HG02798 (cell line): ENCODE measurements at regions not wholly inside any gene's neighbourhood (a gene's known extent, or its start where the extent isn't known, plus 50 kb on each side); places are given as distances from the start of the nearest gene placed in this dataset.

Experiments
- ATAC-seq: cut with Tn5 transposase; IDR thresholded peaks from one replicate; pipeline ENCODE4 v1.9.1; 2021; ENCODE audit warnings: mild to moderate bottlenecking; ENCODE audit not compliant: unreplicated experiment, poor library complexity

DNA sequence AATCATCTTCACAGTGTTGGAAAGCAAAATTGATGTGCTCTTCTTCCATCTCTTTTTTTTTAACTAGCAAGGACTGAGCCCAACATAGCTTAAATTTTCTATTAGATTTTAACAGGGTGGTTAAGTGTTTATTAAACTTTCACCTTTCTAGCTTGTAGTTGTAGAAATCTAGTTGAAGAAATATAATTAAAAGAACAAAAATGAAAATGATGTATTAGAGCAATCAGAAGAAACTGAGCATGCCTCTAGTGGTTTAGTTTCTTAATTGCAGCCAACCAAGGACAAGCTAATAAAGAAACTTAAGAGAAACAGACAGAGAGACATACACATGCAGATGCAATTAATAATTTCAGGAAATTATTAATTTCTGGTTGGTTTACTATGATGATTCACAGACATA lies 673.0 kb upstream of the LMO3 start:
- no peak for ATAC-seq

- no peak for ATAC-seq
Observed at GRCh38 chr12:17276196-17276595, 670.2 kb upstream of the LMO3 start.

GRCh38 chr12:17266856-17267255 lies 660.9 kb upstream of the LMO3 start:
- no peak for ATAC-seq

GRCh38 chr12:17264603-17265002 lies 658.6 kb upstream of the LMO3 start:
- no peak for ATAC-seq

DNA sequence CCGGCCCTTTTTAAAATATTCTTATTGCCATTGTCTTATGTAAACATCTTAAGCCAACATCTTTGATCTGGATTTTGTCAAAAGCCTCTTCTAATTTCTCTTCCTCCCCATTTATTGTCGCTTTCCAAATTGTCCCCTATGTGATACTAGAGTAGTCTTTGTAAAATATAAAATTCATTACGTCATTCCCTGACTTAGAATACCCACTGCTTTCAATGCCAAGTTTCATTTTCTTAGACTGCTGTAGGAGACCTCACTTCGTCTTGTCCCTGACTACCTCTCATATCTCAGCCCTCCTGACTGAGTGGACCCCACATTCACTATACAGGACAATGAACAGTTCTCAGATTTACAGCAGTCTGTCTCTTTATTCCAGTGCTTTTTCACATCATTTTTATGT lies 633.9 kb upstream of the LMO3 start:
- ATAC-seq = no peak

DNA sequence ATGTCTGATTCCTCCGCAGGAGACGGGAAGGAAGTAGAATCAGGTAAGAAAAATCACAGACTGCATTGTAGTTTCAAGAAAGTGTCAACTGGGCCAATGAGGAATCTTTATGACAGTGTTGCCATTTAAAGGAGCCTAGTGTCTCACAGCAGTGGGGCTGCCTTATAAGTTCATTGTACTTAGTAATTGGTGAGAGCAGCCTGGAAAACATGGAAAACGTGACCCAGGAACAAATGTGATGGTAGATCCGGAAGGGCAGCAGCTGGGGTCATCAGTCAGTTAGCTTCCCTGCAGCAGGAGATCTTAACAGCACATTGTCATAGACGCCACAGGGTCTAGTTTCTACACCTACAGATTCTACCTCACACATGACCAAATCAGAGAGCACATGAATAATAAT lies 630.0 kb upstream of the LMO3 start:
- ATAC-seq = no peak

- ATAC-seq = no peak
Observed at GRCh38 chr12:17215759-17216570, 610.0 kb upstream of the LMO3 start.

DNA sequence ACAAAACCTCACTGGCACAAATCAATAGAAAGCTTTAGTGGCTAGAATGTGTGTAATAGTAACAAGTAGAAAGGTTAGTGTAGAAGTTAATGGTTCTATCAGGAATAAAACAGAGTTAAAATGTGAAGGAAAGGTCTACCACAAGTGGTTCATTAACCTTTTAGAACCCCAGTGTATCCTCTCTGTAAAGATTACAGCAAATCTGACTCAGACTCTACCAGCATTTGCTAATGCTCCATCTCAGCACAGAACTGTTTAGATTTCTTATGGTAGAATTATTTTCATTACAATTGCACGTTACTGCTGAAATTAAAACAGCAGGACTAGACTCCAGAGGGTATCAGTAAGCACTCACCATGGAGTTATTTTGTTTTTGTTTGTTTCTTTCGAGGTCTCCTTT lies 609.0 kb upstream of the LMO3 start:
- peak; percentile 36 for ATAC-seq

DNA sequence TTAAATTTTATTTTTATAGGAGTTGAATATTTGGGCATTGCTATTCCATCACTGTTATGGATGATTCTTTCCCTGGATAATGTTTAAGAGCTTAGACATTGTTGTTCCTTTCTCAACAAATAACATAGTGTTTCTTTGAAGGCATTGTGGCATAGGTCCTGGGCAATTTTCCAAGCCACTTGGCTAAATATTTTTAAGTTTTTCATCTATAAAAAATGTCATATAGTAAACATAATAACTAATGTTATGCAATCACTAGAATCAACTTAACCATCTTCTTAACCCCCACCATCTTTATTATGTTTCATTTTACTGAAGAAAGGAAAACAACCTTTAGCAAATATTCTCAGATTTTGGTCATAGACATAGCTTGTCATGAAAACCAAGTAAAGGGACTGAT lies 600.6 kb upstream of the LMO3 start:
- ATAC-seq = no peak

DNA sequence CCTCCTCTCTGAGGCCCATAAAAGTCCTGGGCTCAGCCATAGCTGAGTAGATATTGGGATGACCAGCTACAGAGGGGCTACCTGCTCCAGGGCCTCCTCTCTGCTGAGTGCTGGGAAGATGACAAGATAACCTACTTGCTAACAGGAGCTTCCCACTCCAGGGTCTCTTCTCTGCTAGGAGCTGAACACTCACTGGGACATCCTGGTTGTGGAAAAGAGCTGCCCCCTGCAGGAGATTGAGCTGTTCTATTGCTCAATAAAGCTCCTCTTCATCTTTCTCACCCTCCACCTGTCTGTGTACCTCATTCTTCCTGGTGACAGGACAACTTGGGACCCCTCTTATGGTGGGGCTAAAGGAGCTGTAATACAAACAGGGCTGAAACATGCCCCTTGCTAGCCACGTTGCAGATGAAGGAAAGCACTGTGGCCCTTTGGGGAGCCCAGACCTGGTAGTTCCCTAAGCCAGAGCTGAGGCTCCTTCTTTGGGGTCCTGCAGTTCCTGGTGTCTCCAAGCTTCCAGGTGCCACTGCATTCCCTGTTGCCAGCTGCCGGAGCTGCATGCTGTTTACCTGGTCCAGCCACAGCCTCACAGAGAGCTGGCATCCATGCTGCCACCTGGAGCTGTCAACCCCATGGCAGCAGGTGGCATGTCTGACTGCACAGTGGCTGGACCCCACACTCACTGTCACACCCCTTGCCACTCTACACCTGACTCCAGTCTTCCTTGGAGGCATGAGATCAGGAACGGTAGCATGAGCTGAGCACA lies 598.5 kb upstream of the LMO3 start:
- ATAC-seq = no peak

DNA sequence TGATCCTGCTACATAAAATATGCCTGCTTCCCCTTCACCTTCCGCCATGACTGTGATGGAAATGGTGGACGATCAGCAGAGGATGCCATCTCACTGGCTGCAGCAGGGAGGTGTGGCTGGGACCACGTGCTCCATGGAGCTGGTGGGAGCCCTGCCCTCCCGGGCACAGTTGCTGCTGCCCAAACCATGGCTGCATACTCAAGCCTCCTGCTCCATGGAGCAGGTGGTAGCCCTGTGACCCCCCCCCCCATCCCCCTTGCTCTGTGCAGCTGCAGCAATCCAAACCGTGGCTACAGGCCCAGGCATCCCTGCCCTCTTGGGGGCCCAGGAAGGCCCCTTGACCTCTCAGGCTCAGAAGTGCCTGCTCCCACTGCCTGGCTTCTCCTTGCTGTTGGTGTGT lies 597.5 kb upstream of the LMO3 start:
- ATAC-seq = no peak

GRCh38 chr12:17197971-17198370 lies 592.0 kb upstream of the LMO3 start:
- ATAC-seq = no peak

DNA sequence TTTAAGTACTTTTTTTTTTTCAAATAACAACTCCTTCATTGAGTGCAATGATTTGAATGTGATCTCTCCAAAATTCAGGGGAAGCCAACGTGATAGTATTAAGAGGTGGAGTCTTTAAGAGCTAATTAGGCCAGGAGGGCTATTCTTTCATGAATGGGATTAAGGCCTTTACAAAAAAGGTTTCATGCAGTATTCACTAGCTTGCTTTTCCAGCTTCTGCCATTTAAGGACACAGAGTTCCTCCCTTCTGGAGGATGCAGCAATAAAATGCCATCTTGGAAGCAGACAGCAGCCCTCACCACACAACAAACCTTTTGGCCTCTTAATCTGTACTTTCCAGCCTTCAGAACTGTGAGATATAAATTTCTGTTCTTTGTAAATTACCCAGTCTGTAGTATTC lies 586.8 kb upstream of the LMO3 start:
- ATAC-seq = no peak

DNA sequence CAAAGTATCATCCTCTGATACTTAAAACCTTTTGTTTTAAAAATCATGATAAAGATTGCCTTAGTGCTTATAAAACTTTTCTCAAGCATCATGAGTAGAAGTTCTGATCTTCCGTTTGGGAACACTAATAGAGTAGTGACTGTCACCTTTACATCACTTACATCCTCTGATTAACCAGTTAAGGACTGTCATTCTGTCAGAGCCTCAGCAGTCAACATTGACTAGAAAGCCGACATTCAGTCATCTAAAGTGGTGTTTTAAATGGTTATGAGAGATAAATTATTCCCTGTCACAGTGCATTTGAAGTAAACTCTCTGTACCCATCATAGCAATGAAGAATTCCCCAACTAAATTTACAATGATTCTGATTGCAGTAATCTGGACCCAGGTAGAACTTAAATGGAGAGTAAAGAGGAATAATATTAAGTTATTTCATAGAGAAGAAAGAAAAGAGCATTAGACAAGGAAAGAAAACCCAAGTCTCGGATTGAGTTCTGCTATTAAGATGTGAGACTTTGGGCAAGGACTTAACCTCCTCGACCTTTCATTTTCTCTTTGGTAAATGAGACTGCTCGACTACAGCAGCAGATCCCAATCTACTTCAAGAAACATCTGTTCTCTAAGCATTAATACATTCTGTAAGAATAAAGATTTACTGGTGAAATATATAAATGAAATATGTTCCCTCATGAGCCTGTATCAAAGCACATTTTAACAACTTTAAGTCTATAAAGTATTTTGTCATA lies 563.9 kb upstream of the LMO3 start:
- peak; percentile 74 for ATAC-seq

GRCh38 chr12:17159506-17160300 lies 553.7 kb upstream of the LMO3 start:
- ATAC-seq = no peak

GRCh38 chr12:17158201-17158600 lies 552.2 kb upstream of the LMO3 start:
- ATAC-seq = no peak

DNA sequence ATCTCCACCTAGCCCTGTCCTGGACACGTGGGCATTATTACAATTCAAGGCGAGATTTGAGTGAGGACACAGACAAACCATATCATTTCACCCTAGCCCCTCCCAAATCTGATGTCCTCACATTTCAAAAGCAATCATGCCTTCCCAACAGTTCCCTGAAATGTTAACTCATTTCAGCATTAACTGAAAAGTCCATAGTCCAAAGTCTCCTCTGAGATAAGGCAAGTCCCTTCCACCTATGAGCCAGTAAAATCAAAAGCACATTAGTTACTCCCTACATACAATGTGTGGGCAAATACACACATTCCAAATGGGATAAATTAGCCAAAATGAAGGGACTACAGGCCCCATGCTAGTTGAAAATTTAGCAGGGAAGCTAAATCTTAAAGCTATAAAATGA lies 546.0 kb upstream of the LMO3 start:
- no peak for ATAC-seq

DNA sequence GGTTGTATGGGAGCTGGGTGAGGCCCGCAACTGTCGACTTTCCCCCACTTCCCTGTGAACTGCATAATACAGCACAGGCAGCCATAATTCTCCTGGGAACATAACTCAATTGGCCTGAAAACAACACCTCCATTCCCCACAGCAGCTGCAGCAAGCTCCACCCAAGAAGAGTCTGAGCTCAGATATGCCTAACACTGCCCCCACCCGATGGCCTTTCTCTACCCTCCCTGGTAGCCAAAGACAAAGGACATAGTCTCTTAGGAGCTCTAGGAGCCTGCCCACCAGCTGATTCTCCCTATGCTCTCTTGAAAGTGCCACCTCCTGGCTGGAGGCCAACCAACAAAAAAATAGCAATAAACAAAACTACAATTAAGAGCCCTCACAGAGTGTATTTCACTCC lies 542.7 kb upstream of the LMO3 start:
- ATAC-seq = no peak

GRCh38 chr12:17142856-17143255 lies 536.9 kb upstream of the LMO3 start:
- ATAC-seq = no peak

DNA sequence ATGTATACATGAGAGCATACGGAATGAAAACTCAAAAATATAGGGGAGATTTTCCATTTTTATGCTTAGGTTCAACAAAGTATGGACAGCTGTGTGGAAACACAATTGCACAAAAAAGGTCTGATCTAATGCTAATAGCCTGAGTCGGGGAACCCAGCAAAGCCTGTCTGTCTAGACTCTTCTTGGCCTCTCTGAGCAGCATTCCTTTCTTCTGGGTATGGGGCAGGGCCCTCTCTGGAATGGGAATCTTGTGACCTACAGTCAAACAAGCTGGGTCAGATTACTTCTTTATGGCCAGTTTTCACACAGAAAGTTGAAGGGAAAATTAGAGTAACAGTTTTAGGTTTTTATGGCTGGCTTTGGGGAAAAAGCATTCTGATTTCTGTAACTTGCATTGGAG lies 534.0 kb upstream of the LMO3 start:
- no peak for ATAC-seq
